GM12892 (cell line): ENCODE measurements at regions not wholly inside any gene's neighbourhood (a gene's known extent, or its start where the extent isn't known, plus 50 kb on each side); places are given as distances from the start of the nearest gene placed in this dataset.

Source experiments
- POLR2A ChIP-seq: IDR thresholded peaks from 2 replicates; pipeline ENCODE4 v1.6.1; 2011; ENCODE audit warnings: low read depth, low read length, control low read depth
- POLR2AphosphoS5 ChIP-seq: IDR thresholded peaks from 2 replicates; pipeline ENCODE4 v1.6.1; 2011; ENCODE audit warnings: low read depth, low read length, control low read depth

GRCh38 chr22:49634006-49634772 is 193.5 kb downstream of the BRD1 start:
- TF ChIP-seq POLR2A (no peak), POLR2AphosphoS5 (no peak)
